ENCODE measurements at regions not wholly inside any gene's neighbourhood (a gene's known extent, or its start where the extent isn't known, plus 50 kb on each side); places are given as distances from the start of the nearest gene placed in this dataset.

DNA sequence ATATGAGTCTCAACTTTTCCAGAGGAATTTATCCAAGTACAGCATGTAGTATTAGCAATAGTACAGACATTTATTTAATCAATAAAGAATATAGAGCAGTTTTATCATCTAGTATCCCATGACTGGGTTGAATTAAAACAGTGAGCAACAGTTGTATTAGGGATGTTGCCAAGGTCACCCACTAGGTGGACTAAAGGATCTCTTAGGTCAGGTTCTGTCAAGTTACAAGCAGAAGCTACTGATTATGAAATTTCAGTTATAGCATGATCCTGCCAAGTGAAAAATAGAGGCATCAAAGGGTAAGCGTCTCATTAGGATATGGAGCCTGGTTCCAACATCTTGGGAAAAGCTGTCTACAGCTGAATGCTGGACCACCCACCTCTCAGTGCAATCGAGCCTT, 52.1 kb upstream of the LAPTM4A start:
- Histone ChIP-seq H3K36me3 (ENCODE audit: control insufficient read depth in 1 of 2, insufficient read depth in 2 of 2, low read length in 2 of 2) (no peaks in the 10 kb centered on the region), H3K9me3 (ENCODE audit: control insufficient read depth in 1 of 2, insufficient read depth in 1 of 2, low read depth in 1 of 2, low read length in 2 of 2) (no peaks in the 10 kb centered on the region), H3K27me3 (ENCODE audit: insufficient read depth, low read length) (no peaks in the 10 kb centered on the region), H3K79me2 (ENCODE audit: insufficient read depth, low read length) (no peaks in the 10 kb centered on the region), H3K4me2 (ENCODE audit: low read length) (no peak overlapping the region), H2AFZ (ENCODE audit: low read depth, low read length, poor library complexity, severe bottlenecking) (no peak overlapping the region), H3K4me1 (ENCODE audit: control insufficient read depth in 1 of 2, insufficient read depth in 2 of 2, low read length in 2 of 2) (no peaks in the 10 kb centered on the region), H4K20me1 (ENCODE audit: insufficient read depth) (no peaks in the 10 kb centered on the region), H3K9me2 (ENCODE audit: insufficient read depth) (no peaks in the 10 kb centered on the region), H3K4me3 (replicated peaks in 1 of 2; ENCODE audit: low read depth in 1 of 2, low read length in 2 of 2) (no peak overlapping the region), H3K27ac (ENCODE audit: low read depth, low read length) (no peak overlapping the region), H3K9ac (ENCODE audit: low read length) (no peak overlapping the region)
- peak; percentile 64 for TF ChIP-seq RAD21 (IDR thresholded peaks at IDR 0.05; ENCODE audit: low read depth)
- TF ChIP-seq, protein P1, sequence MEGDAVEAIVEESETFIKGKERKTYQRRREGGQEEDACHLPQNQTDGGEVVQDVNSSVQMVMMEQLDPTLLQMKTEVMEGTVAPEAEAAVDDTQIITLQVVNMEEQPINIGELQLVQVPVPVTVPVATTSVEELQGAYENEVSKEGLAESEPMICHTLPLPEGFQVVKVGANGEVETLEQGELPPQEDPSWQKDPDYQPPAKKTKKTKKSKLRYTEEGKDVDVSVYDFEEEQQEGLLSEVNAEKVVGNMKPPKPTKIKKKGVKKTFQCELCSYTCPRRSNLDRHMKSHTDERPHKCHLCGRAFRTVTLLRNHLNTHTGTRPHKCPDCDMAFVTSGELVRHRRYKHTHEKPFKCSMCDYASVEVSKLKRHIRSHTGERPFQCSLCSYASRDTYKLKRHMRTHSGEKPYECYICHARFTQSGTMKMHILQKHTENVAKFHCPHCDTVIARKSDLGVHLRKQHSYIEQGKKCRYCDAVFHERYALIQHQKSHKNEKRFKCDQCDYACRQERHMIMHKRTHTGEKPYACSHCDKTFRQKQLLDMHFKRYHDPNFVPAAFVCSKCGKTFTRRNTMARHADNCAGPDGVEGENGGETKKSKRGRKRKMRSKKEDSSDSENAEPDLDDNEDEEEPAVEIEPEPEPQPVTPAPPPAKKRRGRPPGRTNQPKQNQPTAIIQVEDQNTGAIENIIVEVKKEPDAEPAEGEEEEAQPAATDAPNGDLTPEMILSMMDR (IDR thresholded peaks at IDR 0.05 in 2 of 3, conservative IDR thresholded peaks at IDR 0.05 in 1 of 3; ENCODE audit: borderline replicate concordance in 1 of 3, insufficient read depth in 1 of 3, low read depth in 2 of 3, low read length in 2 of 3): peak; percentile 22 to 46 (median 45); a peak in 4 of 6 replicates
- no peak for TF ChIP-seq SIN3A (IDR thresholded peaks at IDR 0.05; ENCODE audit: low read depth)
- ChIA-PET RAD21 (ENCODE audit: low non-redundant PET in 1 of 2, low total read pairs in 2 of 2, uncharacterized antibody in 2 of 2, unreplicated experiment in 2 of 2) (interaction anchor here in 1 of 2 experiments (1.0 kb wide), 1 partner anchor 188 kb away, joined by 3 read pairs; no protein-coding TSS in a partner anchor), CTCF (interaction anchor here (1.1 to 1.4 kb wide), 2 partner anchors 88 to 188 kb away, joined by 3 to 10 read pairs; no protein-coding TSS in a partner anchor), POLR2A (interaction anchor here (1.2 kb wide), 1 partner anchor 187 kb away, joined by 3 read pairs; no protein-coding TSS in a partner anchor)
- BruUV-seq (replicated peaks): no TSS peak
- ATAC-seq: peak; percentile 47; the same call in 1 of the 2 replicates
- intact Hi-C loops (cut with micrococcal nuclease): loop anchor here (1.0 kb wide), 1 partner anchor 188 kb away; no protein-coding TSS in a partner anchor
- no peak for DNase-seq (ENCODE audit: low read depth, low spot score)
